HCT116 (cell line): ENCODE measurements at regions not wholly inside any gene's neighbourhood (a gene's known extent, or its start where the extent isn't known, plus 50 kb on each side); places are given as distances from the start of the nearest gene placed in this dataset.

Experiments
- ATAC-seq: fragments of 200-7000 bp; cut with Tn5 transposase; 2 replicates; pipeline ENCODE4 v1.9.1; 2020; ENCODE audit warnings: mild to moderate bottlenecking, moderate library complexity
- BruUV-seq: library from RNA; stranded (reverse); fragments of 400-500 nt; replicated peaks from 2 replicates; lab custom pipeline; 2021; lab: Mats Ljungman, UMichigan
- CTCF ChIA-PET: fragments of 300-600 bp; sonication (Branson Sonifier 250); formaldehyde crosslinking; loops from one replicate; lab custom pipeline; 2021; ENCODE audit warnings: antibody characterized with exemption; lab: Charles Lee
- POLR2A ChIA-PET: fragments of 300-600, 350-600 bp; sonication (Branson Sonifier 250); formaldehyde crosslinking; loops from one replicate; lab custom pipeline; 2021; ENCODE audit warnings: antibody characterized with exemption; lab: Charles Lee
- RAD21 ChIA-PET, 2 experiments: fragments of 300-600 bp; sonication (Branson Sonifier 250); formaldehyde crosslinking; loops; one replicate each; lab custom pipeline; 2023; ENCODE audit warnings: low total read pairs in 2 of 2; ENCODE audit not compliant: uncharacterized antibody in 2 of 2, unreplicated experiment in 2 of 2, low non-redundant PET in 1 of 2; lab: Charles Lee
- DNase-seq: peaks from one replicate; pipeline ENCODE4 v3.0.0-alpha.2; 2010; ENCODE audit warnings: low read depth, low spot score
- H2AFZ ChIP-seq: fragments of 200-600 bp; shearing (Covaris generic), sonication (generic); 2 replicates; pipeline ENCODE4 v1.6.1; 2017; ENCODE audit warnings: low read depth, mixed run types, mixed read lengths, antibody characterized with exemption, low read length; ENCODE audit not compliant: poor library complexity, severe bottlenecking
- H3K27ac ChIP-seq: 2 replicates; pipeline ENCODE4 v1.5.1; 2012; ENCODE audit warnings: low read depth, low read length
- H3K27me3 ChIP-seq: fragments of 200-600 bp; sonication (generic); 2 replicates; pipeline ENCODE4 v1.6.1; 2016; ENCODE audit warnings: mixed run types, low read length, mixed read lengths; ENCODE audit not compliant: insufficient read depth
- H3K36me3 ChIP-seq, 2 experiments: fragments of 200-500 bp in 1 of 2; fragments of 200-600 bp in 1 of 2; sonication (Bioruptor generic) in 1 of 2; sonication (generic) in 1 of 2; 2 replicates each; pipeline versions ENCODE4 v1.5.1 to v1.6.1; 2014 to 2016; ENCODE audit warnings: low read length in 2 of 2, inconsistent platforms in 1 of 2, mixed read lengths in 1 of 2, mixed run types in 1 of 2; ENCODE audit not compliant: insufficient read depth in 2 of 2, control insufficient read depth in 1 of 2
- H3K4me1 ChIP-seq, 2 experiments: fragments of 200-600 bp in 1 of 2; sonication (generic) in 1 of 2; 2 replicates each; pipeline versions ENCODE4 v1.5.1 to v1.6.1; 2012 to 2017; ENCODE audit warnings: low read length in 2 of 2, inconsistent platforms in 1 of 2, mild to moderate bottlenecking in 1 of 2, mixed read lengths in 1 of 2, mixed run types in 1 of 2, moderate library complexity in 1 of 2; ENCODE audit not compliant: insufficient read depth in 2 of 2, control insufficient read depth in 1 of 2
- H3K4me2 ChIP-seq: fragments of 200-600 bp; sonication (generic); 2 replicates; pipeline ENCODE4 v1.6.1; 2017; ENCODE audit warnings: mixed run types, low read length, mixed read lengths
- H3K4me3 ChIP-seq, 2 experiments: fragments of 200-600 bp in 1 of 2; sonication (generic) in 1 of 2; replicated peaks in 1 of 2; 2 replicates each; pipeline ENCODE4 v1.5.1; 2011 to 2016; ENCODE audit warnings: low read length in 2 of 2, control low read depth in 1 of 2, low read depth in 1 of 2, mild to moderate bottlenecking in 1 of 2, mixed read lengths in 1 of 2, mixed run types in 1 of 2
- H3K79me2 ChIP-seq: fragments of 200-600 bp; sonication (generic); 2 replicates; pipeline ENCODE4 v1.6.1; 2017; ENCODE audit warnings: mild to moderate bottlenecking, mixed run types, low read length, moderate library complexity, mixed read lengths; ENCODE audit not compliant: insufficient read depth
- H3K9ac ChIP-seq: fragments of 200-600 bp; sonication (generic); 2 replicates; pipeline ENCODE4 v1.6.1; 2016; ENCODE audit warnings: low read length, mixed read lengths
- H3K9me2 ChIP-seq: fragments of 200-600 bp; sonication (generic), shearing (Covaris generic); 2 replicates; pipeline ENCODE4 v1.6.1; 2017; ENCODE audit warnings: mixed run types, mild to moderate bottlenecking, moderate library complexity; ENCODE audit not compliant: insufficient read depth
- H3K9me3 ChIP-seq, 2 experiments: fragments of 200-500 bp in 1 of 2; fragments of 200-600 bp in 1 of 2; sonication (Bioruptor generic) in 1 of 2; sonication (generic) in 1 of 2; 2 replicates each; pipeline ENCODE4 v1.6.1; 2014 to 2017; ENCODE audit warnings: low read length in 2 of 2, mixed read lengths in 2 of 2, inconsistent platforms in 1 of 2, low read depth in 1 of 2, mild to moderate bottlenecking in 1 of 2, mixed run types in 1 of 2, moderate library complexity in 1 of 2; ENCODE audit not compliant: control insufficient read depth in 1 of 2, insufficient read depth in 1 of 2
- H4K20me1 ChIP-seq: fragments of 200-600 bp; sonication (generic), shearing (Covaris generic); 2 replicates; pipeline ENCODE4 v1.6.1; 2017; ENCODE audit warnings: mixed run types, mild to moderate bottlenecking, moderate library complexity; ENCODE audit not compliant: insufficient read depth
- FOSL1 ChIP-seq: IDR thresholded peaks from 2 replicates; pipeline ENCODE4 v1.6.1; 2012; ENCODE audit warnings: low read depth
- JUND ChIP-seq: IDR thresholded peaks from 2 replicates; pipeline ENCODE4 v1.6.1; 2012
- RAD21 ChIP-seq: IDR thresholded peaks from 2 replicates; pipeline ENCODE4 v1.6.1; 2012; ENCODE audit warnings: low read depth, mild to moderate bottlenecking
- SRF ChIP-seq: IDR thresholded peaks from 2 replicates; pipeline ENCODE4 v1.6.1; 2012; ENCODE audit warnings: low read depth
- YY1 ChIP-seq: IDR thresholded peaks from 2 replicates; pipeline ENCODE4 v1.6.1; 2011; ENCODE audit warnings: low read length, low read depth, moderate library complexity, mild to moderate bottlenecking; ENCODE audit not compliant: insufficient replicate concordance; ENCODE audit errors: extremely low read depth
- intact Hi-C: fragments of 100-400 bp; cut with micrococcal nuclease; formaldehyde crosslinking; loops from 2 replicates; pipeline ENCODE4 v1.10.0; 2022
- TF ChIP-seq, protein P1 (sequence below), 3 experiments: fragments of 200-600 bp in 1 of 3; sonication (generic) in 1 of 3; IDR thresholded peaks in 2 of 3; conservative IDR thresholded peaks in 1 of 3; 2 replicates each; pipeline ENCODE4 v1.5.1; 2012 to 2017; ENCODE audit warnings: low read depth in 2 of 3, low read length in 2 of 3, antibody characterized with exemption in 1 of 3, borderline replicate concordance in 1 of 3, control low read depth in 1 of 3, mild to moderate bottlenecking in 1 of 3, mixed read lengths in 1 of 3, mixed run types in 1 of 3, moderate library complexity in 1 of 3; ENCODE audit not compliant: insufficient read depth in 1 of 3

DNA sequence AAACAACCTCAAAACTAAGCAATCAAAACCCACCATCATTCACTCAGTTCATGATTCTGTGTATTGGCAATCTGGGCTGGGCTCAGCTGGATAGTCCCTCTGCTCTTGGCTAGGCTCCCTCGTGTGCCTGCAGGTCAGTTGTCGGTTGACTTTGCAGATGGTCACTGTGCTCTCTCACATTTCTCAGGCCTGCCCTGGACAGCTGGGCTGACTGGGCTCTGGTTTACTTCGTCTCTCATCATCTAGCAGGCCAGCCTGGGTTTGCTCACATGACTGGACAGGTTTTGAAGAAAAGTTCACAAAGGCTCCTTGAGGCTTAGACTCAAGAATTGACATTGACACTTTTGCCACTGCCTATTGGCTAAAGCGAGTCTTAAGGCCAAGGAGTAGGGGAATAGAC lies 105.0 kb upstream of the CTNNB1 start:
- Histone ChIP-seq H3K27ac (no peak overlapping the region), H3K79me2 (no peaks in the 10 kb centered on the region), H3K9me3 (no peaks in the 10 kb centered on the region), H3K4me3 (no peak overlapping the region), H4K20me1 (no peaks in the 10 kb centered on the region), H3K27me3 (no peaks in the 10 kb centered on the region), H3K36me3 (no peaks in the 10 kb centered on the region), H3K9me2 (no peaks in the 10 kb centered on the region), H3K4me2 (no peak overlapping the region), H3K9ac (no peak overlapping the region), H2AFZ (no peak overlapping the region), H3K4me1 (no peaks in the 10 kb centered on the region)
- ATAC-seq (no peak), DNase-seq (no peak)
- ChIA-PET CTCF (no interaction called here), RAD21 (no interaction called here), POLR2A (no interaction called here)
- BruUV-seq, result no TSS peak
- intact Hi-C loops, result no loop called here
- TF ChIP-seq, protein P1, sequence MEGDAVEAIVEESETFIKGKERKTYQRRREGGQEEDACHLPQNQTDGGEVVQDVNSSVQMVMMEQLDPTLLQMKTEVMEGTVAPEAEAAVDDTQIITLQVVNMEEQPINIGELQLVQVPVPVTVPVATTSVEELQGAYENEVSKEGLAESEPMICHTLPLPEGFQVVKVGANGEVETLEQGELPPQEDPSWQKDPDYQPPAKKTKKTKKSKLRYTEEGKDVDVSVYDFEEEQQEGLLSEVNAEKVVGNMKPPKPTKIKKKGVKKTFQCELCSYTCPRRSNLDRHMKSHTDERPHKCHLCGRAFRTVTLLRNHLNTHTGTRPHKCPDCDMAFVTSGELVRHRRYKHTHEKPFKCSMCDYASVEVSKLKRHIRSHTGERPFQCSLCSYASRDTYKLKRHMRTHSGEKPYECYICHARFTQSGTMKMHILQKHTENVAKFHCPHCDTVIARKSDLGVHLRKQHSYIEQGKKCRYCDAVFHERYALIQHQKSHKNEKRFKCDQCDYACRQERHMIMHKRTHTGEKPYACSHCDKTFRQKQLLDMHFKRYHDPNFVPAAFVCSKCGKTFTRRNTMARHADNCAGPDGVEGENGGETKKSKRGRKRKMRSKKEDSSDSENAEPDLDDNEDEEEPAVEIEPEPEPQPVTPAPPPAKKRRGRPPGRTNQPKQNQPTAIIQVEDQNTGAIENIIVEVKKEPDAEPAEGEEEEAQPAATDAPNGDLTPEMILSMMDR (IDR thresholded peaks at IDR 0.05 in 2 of 3, conservative IDR thresholded peaks at IDR 0.05 in 1 of 3; ENCODE audit: borderline replicate concordance in 1 of 3, insufficient read depth in 1 of 3, low read depth in 2 of 3, low read length in 2 of 3), result no peak
- TF ChIP-seq FOSL1 (no peak), YY1 (no peak), JUND (no peak)

DNA sequence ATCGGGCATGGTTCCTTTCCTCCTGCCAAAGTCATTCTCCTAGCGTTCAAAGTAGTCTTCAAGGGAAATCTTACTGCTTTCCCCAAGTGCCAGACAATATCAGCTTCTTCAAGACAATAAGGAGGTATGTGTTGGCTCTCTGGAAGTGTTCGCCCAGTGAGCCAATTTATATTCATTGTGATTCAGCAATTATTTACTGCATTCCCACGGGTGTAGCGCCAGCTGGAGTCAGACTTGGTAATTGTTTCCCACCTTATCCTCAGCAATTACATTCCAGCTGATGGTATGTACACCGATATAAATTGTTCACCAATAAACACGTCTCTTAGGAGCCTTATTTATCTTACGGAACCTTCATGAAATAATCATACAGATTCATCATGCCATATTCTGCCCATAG lies 103.6 kb upstream of the CTNNB1 start:
- ChIA-PET POLR2A (no interaction called here), RAD21 (no interaction called here), CTCF (no interaction called here)
- H3K27me3 ChIP-seq, result no peaks in the 10 kb centered on the region
- H3K9me2 ChIP-seq, result no peaks in the 10 kb centered on the region
- H3K9me3 ChIP-seq, result no peaks in the 10 kb centered on the region
- no peak overlapping the region for H3K9ac ChIP-seq
- no peak overlapping the region for H3K4me2 ChIP-seq
- H3K36me3 ChIP-seq, result no peaks in the 10 kb centered on the region
- H3K4me1 ChIP-seq, result no peaks in the 10 kb centered on the region
- DNase-seq (no peak), ATAC-seq (no peak)
- H3K79me2 ChIP-seq, result no peaks in the 10 kb centered on the region
- no peak overlapping the region for H3K27ac ChIP-seq
- no peak overlapping the region for H2AFZ ChIP-seq
- TF ChIP-seq SRF (no peak), RAD21 (peak; percentile 44)
- TF ChIP-seq, protein P1 (IDR thresholded peaks at IDR 0.05 in 2 of 3, conservative IDR thresholded peaks at IDR 0.05 in 1 of 3; ENCODE audit: borderline replicate concordance in 1 of 3, insufficient read depth in 1 of 3, low read depth in 2 of 3, low read length in 2 of 3), result 0 out of 6 replicates have a peak, but pooled peaks of 1 of the 3 experiments have one; percentile 7
- H4K20me1 ChIP-seq, result no peaks in the 10 kb centered on the region
- no peak overlapping the region for H3K4me3 ChIP-seq
- intact Hi-C loops, result no loop called here
- BruUV-seq, result no TSS peak
